HG02623 (cell line): ENCODE measurements at regions not wholly inside any gene's neighbourhood (a gene's known extent, or its start where the extent isn't known, plus 50 kb on each side); places are given as distances from the start of the nearest gene placed in this dataset.

Source experiments
- ATAC-seq: cut with Tn5 transposase; IDR thresholded peaks from one replicate; pipeline ENCODE4 v1.9.1; 2021; ENCODE audit warnings: moderate library complexity; ENCODE audit not compliant: unreplicated experiment

GRCh38 chr5:8048920-8049319 lies 180.0 kb downstream of the MTRR start:
- ATAC-seq, result no peak

DNA sequence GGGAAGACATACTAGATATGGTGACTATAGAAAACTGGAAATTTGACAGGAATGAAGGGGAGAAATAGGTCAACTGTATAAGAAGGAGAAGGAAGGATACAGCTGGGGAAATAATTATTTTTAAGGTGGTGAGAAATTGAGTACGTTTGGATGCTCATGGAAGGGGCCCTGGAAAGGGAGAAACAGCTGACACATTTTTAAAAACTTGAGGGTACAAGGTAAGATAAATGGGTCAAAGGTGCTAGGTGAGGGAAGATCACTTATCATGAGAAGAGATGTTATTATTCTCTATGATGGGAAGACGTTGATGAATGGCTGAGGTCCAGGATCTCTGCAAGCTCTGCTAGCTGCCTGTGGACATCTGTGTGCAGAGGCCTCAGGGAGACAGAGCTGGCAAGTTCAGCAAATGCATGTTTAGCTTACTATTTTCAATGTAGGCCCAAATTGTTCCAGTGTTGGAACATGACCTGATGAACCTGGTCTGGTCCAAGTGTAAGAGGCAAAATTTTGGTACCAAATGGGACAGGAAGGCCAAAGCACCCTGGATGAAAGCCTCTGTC lies 181.7 kb downstream of the MTRR start:
- ATAC-seq, result no peak

DNA sequence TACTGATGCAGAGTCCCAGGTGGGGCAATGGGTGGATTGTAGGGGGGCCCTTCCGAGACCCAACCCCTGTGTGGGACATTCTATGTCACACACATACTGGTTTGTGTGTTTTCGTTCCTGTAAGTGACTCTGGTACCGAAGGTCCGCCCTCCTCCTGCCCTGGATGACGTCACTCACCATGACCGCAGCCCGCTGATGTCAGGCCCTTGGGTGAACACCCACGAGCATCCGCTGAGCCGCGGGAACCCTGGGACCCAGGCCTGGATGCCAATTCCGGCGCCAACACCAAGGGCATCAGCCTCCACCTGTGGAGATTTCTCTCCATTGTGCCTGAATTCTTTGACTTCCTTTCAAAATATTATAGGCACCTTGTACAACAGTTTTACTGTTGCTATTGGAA lies 184.3 kb downstream of the MTRR start:
- no peak for ATAC-seq

- no peak for ATAC-seq
Observed at GRCh38 chr5:8057769-8058168, 188.8 kb downstream of the MTRR start.

DNA sequence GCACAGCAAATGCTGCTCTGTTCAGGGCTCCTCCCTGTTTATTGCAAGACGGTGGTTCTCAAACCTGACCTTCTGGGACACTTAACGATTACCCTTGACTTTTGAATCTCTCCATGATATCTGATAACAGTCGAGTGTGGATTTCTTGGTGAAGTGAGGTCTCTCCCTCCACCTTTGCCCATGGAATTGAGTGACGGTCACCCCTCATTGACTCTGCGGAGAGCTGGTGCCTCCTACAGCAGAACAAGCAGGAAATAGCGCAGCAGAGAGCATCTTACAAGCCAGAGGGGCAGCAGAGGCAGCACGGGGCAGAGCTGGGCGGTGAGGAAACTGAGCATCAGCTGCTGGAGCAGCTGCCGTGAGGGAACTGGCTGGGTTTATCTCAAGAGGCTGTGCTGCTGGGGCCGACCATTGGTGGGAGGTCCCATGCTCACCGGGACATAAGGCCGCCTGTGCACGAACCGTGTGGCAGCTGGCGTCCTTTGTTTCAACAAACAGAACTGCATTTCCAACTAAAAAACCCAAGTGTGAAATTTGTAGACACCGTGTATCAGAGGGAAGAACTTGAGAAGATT lies 189.8 kb downstream of the MTRR start:
- no peak for ATAC-seq

GRCh38 chr5:8059337-8059736 lies 190.4 kb downstream of the MTRR start:
- ATAC-seq, result no peak

GRCh38 chr5:8060235-8060952 lies 191.4 kb downstream of the MTRR start:
- no peak for ATAC-seq

DNA sequence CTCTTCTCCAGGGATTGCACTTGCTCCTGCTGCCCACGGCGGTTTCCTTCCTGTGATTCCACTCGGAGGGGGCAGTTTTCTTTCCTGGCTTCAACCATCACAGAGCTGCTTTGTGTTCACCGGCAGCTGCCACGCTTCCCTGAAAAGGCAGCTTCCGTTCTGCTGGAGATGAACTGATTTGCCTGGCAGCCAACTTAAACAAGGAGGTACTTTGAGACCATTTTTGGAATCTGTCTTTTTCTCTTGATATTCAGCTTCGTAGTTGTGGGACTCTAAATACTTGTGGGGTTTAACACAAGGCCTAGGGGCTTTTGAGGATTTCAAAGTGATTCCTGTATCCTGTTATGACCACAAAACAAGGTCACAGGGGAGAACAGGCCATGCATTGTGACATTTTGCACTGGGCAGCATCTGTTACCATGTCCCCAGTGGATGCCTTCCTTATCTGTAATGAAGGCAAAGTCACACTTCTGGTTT lies 192.0 kb downstream of the MTRR start:
- ATAC-seq, result no peak

DNA sequence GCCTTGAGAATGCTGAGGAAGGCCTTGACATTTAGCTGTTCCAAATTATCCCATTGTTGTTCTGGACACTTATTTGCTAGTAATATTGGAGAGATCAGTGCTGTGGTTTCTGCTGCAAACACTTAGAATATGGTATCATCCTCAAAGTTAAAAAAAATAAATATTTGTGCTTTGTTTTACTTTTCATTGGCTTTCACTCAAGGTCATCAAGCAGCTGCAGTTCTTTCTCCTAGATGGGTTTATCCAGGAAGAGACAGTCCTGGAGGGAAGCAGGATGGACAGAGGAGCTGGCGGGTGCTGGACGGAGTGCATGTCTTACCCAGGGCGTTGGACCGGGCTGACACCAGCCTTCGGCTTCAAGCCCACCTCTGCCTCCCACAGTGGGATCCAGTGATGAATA lies 193.6 kb downstream of the MTRR start:
- ATAC-seq, result no peak

GRCh38 chr5:8068078-8068477 lies 199.1 kb downstream of the MTRR start:
- ATAC-seq, result peak; percentile 49

GRCh38 chr5:8070138-8070537 lies 201.2 kb downstream of the MTRR start:
- no peak for ATAC-seq

- no peak for ATAC-seq
Observed at GRCh38 chr5:8079056-8079455, 210.1 kb downstream of the MTRR start.

DNA sequence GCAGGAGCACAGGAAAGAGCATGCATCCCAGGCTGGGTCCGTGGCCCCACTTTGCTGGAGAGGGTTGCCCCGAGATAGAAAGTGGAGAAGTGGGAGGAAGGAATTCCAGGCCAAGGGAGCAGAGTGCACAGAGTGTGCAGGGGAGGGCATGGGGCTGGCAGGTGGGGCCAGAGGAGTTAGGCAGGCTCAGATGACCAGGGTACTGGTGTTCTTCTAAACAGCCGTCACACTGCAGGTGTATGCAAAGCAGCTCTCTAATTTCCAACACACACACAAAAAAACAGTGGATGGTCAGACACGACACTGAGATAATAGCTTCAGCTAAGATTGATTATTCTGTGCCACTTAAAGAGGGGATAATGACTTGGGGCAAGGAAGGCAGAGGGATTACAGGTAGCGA lies 212.2 kb downstream of the MTRR start:
- ATAC-seq, result no peak

- no peak for ATAC-seq
Observed at GRCh38 chr5:8093669-8094068, 224.7 kb downstream of the MTRR start.

- ATAC-seq, result no peak
Observed at GRCh38 chr5:8094304-8094703, 225.4 kb downstream of the MTRR start.

DNA sequence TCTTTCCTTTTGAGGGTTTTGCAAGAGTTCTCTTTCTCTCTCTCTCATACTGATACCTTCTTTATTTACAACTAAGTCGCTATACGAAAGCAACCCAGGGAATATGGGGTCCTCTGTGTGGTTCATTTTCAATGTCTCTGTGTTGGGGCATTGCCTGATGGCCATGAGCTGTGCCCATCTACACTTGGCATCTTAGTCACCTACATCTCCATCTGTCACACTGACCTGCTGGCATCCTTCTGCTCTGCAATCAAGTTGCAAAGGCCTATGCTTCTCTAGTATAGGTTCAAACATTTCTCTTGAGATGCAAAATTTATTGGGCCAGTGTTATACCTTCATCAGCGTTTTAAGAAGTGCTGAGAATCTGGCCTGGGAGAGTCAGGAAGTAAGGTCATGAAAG lies 228.2 kb downstream of the MTRR start:
- no peak for ATAC-seq

DNA sequence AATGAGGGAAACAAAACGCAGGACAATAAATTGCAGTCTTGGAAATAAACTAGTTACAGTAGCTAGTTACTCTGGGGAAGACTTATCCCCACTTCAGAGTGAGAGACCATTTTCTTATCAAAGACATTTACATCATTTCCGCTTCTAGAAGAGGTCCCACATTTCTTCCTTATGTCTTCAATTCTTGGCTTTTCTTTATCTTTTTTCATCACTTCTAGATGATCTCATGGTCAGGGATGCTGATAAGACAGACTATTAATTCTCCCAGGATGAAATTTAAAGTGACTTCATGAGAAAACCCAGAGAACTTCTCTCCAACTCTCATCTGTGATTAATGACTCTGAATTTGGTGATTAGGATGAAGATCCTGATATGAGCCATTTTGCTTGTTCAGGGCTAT lies 229.1 kb downstream of the MTRR start:
- ATAC-seq, result no peak

GRCh38 chr5:8102714-8103113 lies 233.8 kb downstream of the MTRR start:
- no peak for ATAC-seq

DNA sequence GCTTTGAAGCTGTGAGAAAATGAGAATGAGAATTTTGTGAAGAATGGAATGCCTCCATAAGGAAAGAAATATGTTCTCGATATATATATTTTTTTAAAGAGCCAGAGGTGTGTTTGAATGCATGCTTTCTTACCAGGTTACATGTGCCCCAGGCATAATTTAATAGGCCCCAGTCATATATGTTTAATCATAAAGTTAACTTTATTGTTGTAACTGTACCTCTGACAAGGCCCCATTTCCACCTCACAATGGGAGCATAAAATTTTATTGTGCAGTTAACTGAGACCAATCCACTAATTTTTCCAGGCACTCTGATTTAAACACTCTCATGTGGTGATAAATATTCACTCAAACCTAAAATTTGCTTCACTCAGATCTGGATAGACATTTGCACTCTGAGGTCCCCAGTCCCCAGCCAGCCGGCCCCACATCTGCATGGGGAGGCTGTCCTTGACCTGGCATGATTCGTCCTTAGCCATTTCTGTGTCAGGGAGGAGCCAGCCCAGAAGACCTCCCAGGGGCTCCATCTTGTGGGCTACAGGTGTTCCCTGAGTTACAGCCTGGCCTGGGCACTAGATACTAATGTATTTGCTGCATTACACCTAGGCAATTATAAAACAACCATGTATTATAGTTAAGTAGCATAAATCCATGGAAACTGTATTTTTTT lies 245.8 kb downstream of the MTRR start:
- ATAC-seq, result no peak

- no peak for ATAC-seq
Observed at GRCh38 chr5:8123559-8123958, 254.6 kb downstream of the MTRR start.

DNA sequence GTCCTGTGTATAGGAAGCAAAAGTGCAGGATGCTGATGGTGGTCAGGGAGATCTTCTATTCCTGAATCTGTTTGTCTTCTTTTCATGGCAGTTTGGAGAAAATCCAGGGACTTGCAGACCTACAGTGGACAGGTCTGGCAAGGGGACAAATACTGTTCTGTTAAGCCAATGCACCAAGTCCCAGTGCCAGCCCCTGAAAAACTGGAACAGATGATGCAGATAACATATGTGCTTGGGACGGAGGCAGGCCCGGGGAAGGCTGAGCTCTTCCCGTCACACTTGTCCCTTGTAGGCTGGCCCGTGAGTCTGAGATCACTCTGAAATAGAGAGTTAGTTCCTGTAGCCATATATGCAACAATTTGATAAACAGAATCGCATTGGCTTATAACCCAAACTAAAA lies 265.7 kb downstream of the MTRR start:
- no peak for ATAC-seq

DNA sequence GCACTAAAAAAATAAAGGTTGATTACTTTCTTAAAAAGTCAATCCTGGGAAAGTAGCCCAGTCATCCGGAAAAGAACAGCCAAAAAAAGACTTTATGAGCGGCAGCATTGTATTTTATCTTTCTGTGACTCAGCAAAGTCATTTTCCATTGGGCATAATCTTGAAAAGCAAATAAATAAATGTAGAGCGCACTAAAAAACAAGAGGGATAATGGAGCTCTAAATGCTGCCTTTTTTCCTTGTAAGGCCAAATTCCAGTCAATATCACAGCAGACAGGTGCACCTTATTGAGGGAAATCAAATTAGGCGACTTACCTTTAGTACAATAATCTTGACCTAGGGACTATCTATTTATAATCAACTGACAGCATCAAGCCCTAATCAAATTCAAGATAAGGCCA lies 266.8 kb downstream of the MTRR start:
- no peak for ATAC-seq
